SH-SY5Y (cell line): ENCODE measurements at regions not wholly inside any gene's neighbourhood (a gene's known extent, or its start where the extent isn't known, plus 50 kb on each side); places are given as distances from the start of the nearest gene placed in this dataset.

Experiments used
- GATA2 ChIP-seq: IDR thresholded peaks from 2 replicates; pipeline ENCODE4 v1.6.1; 2011; ENCODE audit warnings: mild to moderate bottlenecking, low read depth, low read length
- GATA3 ChIP-seq: IDR thresholded peaks from 2 replicates; pipeline ENCODE4 v1.6.1; 2011; ENCODE audit warnings: low read depth, mild to moderate bottlenecking, low read length, moderate library complexity

DNA sequence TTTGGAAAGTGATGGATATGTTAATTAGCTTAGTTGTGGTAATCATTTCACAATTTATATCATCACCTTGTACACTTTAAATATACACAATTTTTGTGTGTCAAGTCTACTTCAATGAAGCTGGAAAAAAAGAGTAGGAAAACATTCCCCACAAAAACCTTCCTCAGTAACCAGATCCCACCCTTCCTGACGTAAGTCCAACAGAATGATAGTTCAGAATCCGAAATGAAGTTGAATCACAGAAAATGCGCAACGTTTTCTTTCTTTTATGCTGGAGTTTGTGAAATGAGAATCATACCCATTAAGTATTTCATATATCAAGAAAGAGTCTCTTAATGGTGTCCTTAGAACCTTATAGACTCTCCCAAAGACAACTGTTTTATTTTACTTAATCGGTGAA is 292.9 kb downstream of the USP46 start:
- TF ChIP-seq GATA3: no peak
- no peak for TF ChIP-seq GATA2
